ENCODE measurements at regions not wholly inside any gene's neighbourhood (a gene's known extent, or its start where the extent isn't known, plus 50 kb on each side); places are given as distances from the start of the nearest gene placed in this dataset.

- Histone ChIP-seq H2AFZ (ENCODE audit: low read length) (no peak overlapping the region), H3K36me3 (ENCODE audit: control insufficient read depth in 2 of 4, insufficient read depth in 4 of 4, low read length in 3 of 4) (no peaks in the 10 kb centered on the region), H3K56ac (replicated peaks; ENCODE audit: insufficient read length, low read depth, low read length) (no peak overlapping the region), H2BK120ac (replicated peaks; ENCODE audit: low read depth, low read length) (no peak overlapping the region), H2BK15ac (ENCODE audit: low read length) (no peak overlapping the region), H3K14ac (ENCODE audit: insufficient read length) (no peak overlapping the region), H3K27ac (ENCODE audit: low read depth, low read length) (no peak overlapping the region), H3K4me1 (replicated peaks in 1 of 4; ENCODE audit: control insufficient read depth in 3 of 4, insufficient read depth in 4 of 4, low read length in 3 of 4) (peaks cover 12 to 16% (median 13%) of the 10 kb centered on the region in 4 experiments), H3K4me2 (ENCODE audit: insufficient read depth in 1 of 2, low read depth in 2 of 2, low read length in 2 of 2) (no peak overlapping the region), H3K4me3 (ENCODE audit: extremely low read depth in 1 of 4, insufficient read depth in 2 of 4, low read depth in 3 of 4, low read length in 4 of 4) (no peak overlapping the region), H2BK12ac (ENCODE audit: low read depth, low read length) (no peak overlapping the region), H4K8ac (ENCODE audit: extremely low read depth, insufficient read depth, low read length) (no peak overlapping the region), H3K79me1 (ENCODE audit: low read depth, low read length) (no peaks in the 10 kb centered on the region), H3K4ac (replicated peaks; ENCODE audit: insufficient read length, low read depth, low read length) (no peak overlapping the region), H3K79me2 (ENCODE audit: control insufficient read depth in 1 of 2, insufficient read depth in 2 of 2, low read length in 2 of 2) (no peaks in the 10 kb centered on the region), H3K9me3 (ENCODE audit: insufficient read depth in 2 of 2, low read depth in 1 of 2, low read length in 1 of 2) (no peaks in the 10 kb centered on the region), H3K9ac (replicated peaks in 1 of 4; ENCODE audit: extremely low read depth in 1 of 4, low read depth in 3 of 4, low read length in 3 of 4) (no peak overlapping the region), H3K18ac (ENCODE audit: extremely low read depth, low read length) (no peak overlapping the region), H4K20me1 (replicated peaks in 1 of 2; ENCODE audit: control insufficient read depth in 1 of 2, insufficient read depth in 2 of 2, low read length in 2 of 2) (no peaks in the 10 kb centered on the region), H2AK5ac (ENCODE audit: low read depth, low read length) (no peak overlapping the region), H2BK5ac (ENCODE audit: low read depth, low read length) (no peak overlapping the region), H3K27me3 (replicated peaks in 1 of 4; ENCODE audit: control insufficient read depth in 3 of 4, extremely low read depth in 1 of 4, insufficient read depth in 3 of 4, low read length in 3 of 4) (no peaks in the 10 kb centered on the region), H4K91ac (replicated peaks; ENCODE audit: insufficient read length, low read length) (no peak overlapping the region), H2BK20ac (ENCODE audit: low read length) (no peak overlapping the region), H3K23me2 (ENCODE audit: low read depth, low read length) (no peaks in the 10 kb centered on the region), H3K23ac (ENCODE audit: insufficient read length) (no peak overlapping the region), H4K5ac (ENCODE audit: insufficient read length, low read depth, low read length) (no peak overlapping the region)
- FAIRE-seq: no peak
- no peak for DNase-seq (ENCODE audit: low read depth in 1 of 2, low spot score in 2 of 2)
- CTCF ChIA-PET (ENCODE audit: partially characterized antibody): interaction anchor here (0.6 to 1.2 kb wide), 2 partner anchors 30 to 34 kb away, joined by 3 read pairs; no protein-coding TSS in a partner anchor
- 85% methylated on average over 2 of the region's 2 CpGs; no CpG with 5 or more reads in 1 of the 2 experiments for WGBS, 2 experiments (ENCODE audit: extremely low coverage in 1 of 2, insufficient coverage in 1 of 2, insufficient read length in 1 of 2, insufficient replicate concordance in 2 of 2, low coverage in 1 of 2, low lambda C conversion rate in 2 of 2, missing lambda C conversion rate in 1 of 2)
- POLR2A ChIA-PET (ENCODE audit: partially characterized antibody): no interaction called here
- TF ChIP-seq KDM5A (IDR thresholded peaks at IDR 0.05; ENCODE audit: low read length) (no peak), RXRA (IDR thresholded peaks at IDR 0.05; ENCODE audit: insufficient read depth, low read depth, low read length) (no peak), HDAC2 (IDR thresholded peaks at IDR 0.05; ENCODE audit: borderline replicate concordance in 1 of 2, low read depth in 2 of 2, low read length in 2 of 2) (no peak), RFX5 (IDR thresholded peaks at IDR 0.05; ENCODE audit: borderline replicate concordance, low read depth, low read length) (no peak), RNF2 (IDR thresholded peaks at IDR 0.05; ENCODE audit: borderline replicate concordance, low read depth, low read length, missing control alignments, poor library complexity, severe bottlenecking) (no peak), NRF1 (IDR thresholded peaks at IDR 0.05; ENCODE audit: low read depth, low read length) (no peak), EGR1 (IDR thresholded peaks at IDR 0.05; ENCODE audit: borderline replicate concordance, low read depth, low read length) (no peak), NANOG (IDR thresholded peaks at IDR 0.05; ENCODE audit: insufficient read depth, low read depth, low read length, poor library complexity, severe bottlenecking) (no peak), EZH2 (IDR thresholded peaks at IDR 0.05; ENCODE audit: low read depth, low read length, severe bottlenecking) (no peak), ASH2L (IDR thresholded peaks at IDR 0.05; ENCODE audit: low read length) (no peak), CHD1 (IDR thresholded peaks at IDR 0.05; ENCODE audit: low read depth, low read length) (no peak)
- TF ChIP-seq, protein P1, sequence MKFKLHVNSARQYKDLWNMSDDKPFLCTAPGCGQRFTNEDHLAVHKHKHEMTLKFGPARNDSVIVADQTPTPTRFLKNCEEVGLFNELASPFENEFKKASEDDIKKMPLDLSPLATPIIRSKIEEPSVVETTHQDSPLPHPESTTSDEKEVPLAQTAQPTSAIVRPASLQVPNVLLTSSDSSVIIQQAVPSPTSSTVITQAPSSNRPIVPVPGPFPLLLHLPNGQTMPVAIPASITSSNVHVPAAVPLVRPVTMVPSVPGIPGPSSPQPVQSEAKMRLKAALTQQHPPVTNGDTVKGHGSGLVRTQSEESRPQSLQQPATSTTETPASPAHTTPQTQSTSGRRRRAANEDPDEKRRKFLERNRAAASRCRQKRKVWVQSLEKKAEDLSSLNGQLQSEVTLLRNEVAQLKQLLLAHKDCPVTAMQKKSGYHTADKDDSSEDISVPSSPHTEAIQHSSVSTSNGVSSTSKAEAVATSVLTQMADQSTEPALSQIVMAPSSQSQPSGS (IDR thresholded peaks at IDR 0.05; ENCODE audit: low read length): no peak
Measured at GRCh38 chr1:87197156-87197555, 131.5 kb upstream of the LMO4 start.
